Psoas muscle (tissue), 7 donors: ENCODE measurements at regions not wholly inside any gene's neighbourhood (a gene's known extent, or its start where the extent isn't known, plus 50 kb on each side); places are given as distances from the start of the nearest gene placed in this dataset.
"Not testable (repeated sequence)": the region's sequence is repeated elsewhere in the genome, so short reads cannot be mapped to it uniquely, and the experiment has no call there.

ENCODE experiments used
- ATAC-seq, 4 donors: fragments of 200-7000 bp; cut with Tn5 transposase; one replicate each; pipeline ENCODE4 v1.9.1; 2020; ENCODE audit warnings: moderate library complexity in 3 of 4, mild to moderate bottlenecking in 2 of 4
- DNase-seq, 2 donors: peaks; one replicate each; pipeline ENCODE4 v3.0.0-alpha.2; 2020
- H3K27ac ChIP-seq: fragments of 200-600 bp; one replicate; pipeline ENCODE4 v1.8.0; 2022
- H3K27me3 ChIP-seq, 3 donors: fragments of 200-600 bp in 1 of 3; one replicate each; pipeline versions ENCODE4 v1.6.1 to v1.8.0; 2013 to 2022; ENCODE audit warnings: low read length in 2 of 3, mild to moderate bottlenecking in 2 of 3, moderate library complexity in 1 of 3; ENCODE audit not compliant: insufficient read depth in 3 of 3
- H3K36me3 ChIP-seq, 2 donors: fragments of 200-600 bp in 1 of 2; one replicate each; pipeline versions ENCODE4 v1.6.1 to v1.8.0; 2013 to 2022; ENCODE audit warnings: low read depth in 1 of 2, mild to moderate bottlenecking in 1 of 2, moderate library complexity in 1 of 2; ENCODE audit not compliant: insufficient read depth in 1 of 2
- H3K4me1 ChIP-seq: fragments of 200-600 bp; one replicate; pipeline ENCODE4 v1.8.0; 2022
- H3K4me3 ChIP-seq: fragments of 200-600 bp; one replicate; pipeline ENCODE4 v1.8.0; 2022; ENCODE audit warnings: mild to moderate bottlenecking
- H3K9me3 ChIP-seq: fragments of 200-600 bp; one replicate; pipeline ENCODE4 v1.8.0; 2022
- CTCF ChIP-seq: fragments of 200-600 bp; IDR thresholded peaks from one replicate; pipeline ENCODE4 v1.8.0; 2022; ENCODE audit warnings: antibody characterized with exemption
- WGBS, 3 donors: extraction: QIAGEN DNeasy Blood & Tissue Kit; methylation state at CpG; one replicate each; pipeline versions ENCODE4 v1.1.6 to v1.1.7; 2013; 5-methylcytosine and 5-hydroxymethylcytosine counted together
- intact Hi-C, 2 donors: fragments of 100-400 bp; cut with DNase I; formaldehyde crosslinking; loops; one replicate each; pipeline versions ENCODE4 v1.11.0 to v1.14.2; 2022
- donor health status: healthy with polysubstance abuse.
- donor health status: DM: no; HTN: no; CAD: no; lungs with moderate emphysema.
- donor health status: Bipolar disorder and iron deficiency.
- donor health status: healthy.
- donor health status: DM: yes; HTN: yes; CAD: no.
- donor health status: DM: no; HTN: no; CAD: no.
- donor health status: DM: yes; HTN: yes; CAD: no.

GRCh38 chr6:134636186-134636799 lies 313.6 kb downstream of the ALDH8A1 start:
- Histone ChIP-seq H3K9me3 (no peaks in the 10 kb centered on the region), H3K4me3 (no peak overlapping the region), H3K27me3 (no peaks in the 10 kb centered on the region), H3K4me1 (peaks cover 14% of the 10 kb centered on the region), H3K27ac (no peak overlapping the region), H3K36me3 (no peaks in the 10 kb centered on the region)
- DNase-seq (no peak), ATAC-seq (no peak)
- 47 to 70% (median 48%) methylated on average over 7 of the region's 7 CpGs for WGBS, 3 donors
- TF ChIP-seq CTCF: no peak
- intact Hi-C loops: no loop called here

GRCh38 chr6:134634966-134635365 lies 314.9 kb downstream of the ALDH8A1 start:
- 94 to 97% (median 94%) methylated on average over 3 of the region's 3 CpGs for WGBS, 3 donors
- intact Hi-C loops: no loop called here
- no peak for DNase-seq

GRCh38 chr6:134634466-134634865 lies 315.4 kb downstream of the ALDH8A1 start:
- 86 to 88% (median 87%) methylated on average over 3 of the region's 3 CpGs for WGBS, 3 donors
- H3K4me3 ChIP-seq: no peak overlapping the region
- no peaks in the 10 kb centered on the region for H3K9me3 ChIP-seq
- H3K27me3 ChIP-seq: no peaks in the 10 kb centered on the region
- intact Hi-C loops: no loop called here
- ATAC-seq (no peak), DNase-seq (no peak)
- no peak for TF ChIP-seq CTCF
- no peaks in the 10 kb centered on the region for H3K36me3 ChIP-seq
- H3K27ac ChIP-seq: no peak overlapping the region
- H3K4me1 ChIP-seq: no peaks in the 10 kb centered on the region

More at GRCh38 chr6:134634966-134635365, 314.9 kb downstream of the ALDH8A1 start:
- H3K4me1 ChIP-seq: peaks cover 2% of the 10 kb centered on the region
- H3K27me3 ChIP-seq: no peaks in the 10 kb centered on the region
- H3K9me3 ChIP-seq: no peaks in the 10 kb centered on the region
- TF ChIP-seq CTCF: no peak
- no peaks in the 10 kb centered on the region for H3K36me3 ChIP-seq
- no peak overlapping the region for H3K4me3 ChIP-seq
- ATAC-seq: no peak
- H3K27ac ChIP-seq: no peak overlapping the region

GRCh38 chr6:134632982-134633940 lies 315.3 kb upstream of the SGK1 start:
- H3K27me3 ChIP-seq, H3K27ac ChIP-seq, intact Hi-C loops, DNase-seq, H3K36me3 ChIP-seq, H3K9me3 ChIP-seq, H3K4me3 ChIP-seq, ATAC-seq, H3K4me1 ChIP-seq: not testable (repeated sequence)
- WGBS, 3 donors: 91 to 94% (median 93%) methylated on average over 38 to 48 of the region's 48 CpGs

- 93 to 96% (median 93%) methylated on average over 4 of the region's 4 CpGs for WGBS, 3 donors
- no peak overlapping the region for H3K27ac ChIP-seq
- no peaks in the 10 kb centered on the region for H3K9me3 ChIP-seq
- no peak for ATAC-seq
- no peaks in the 10 kb centered on the region for H3K4me1 ChIP-seq
- no peak for TF ChIP-seq CTCF
- intact Hi-C loops: no loop called here
- no peaks in the 10 kb centered on the region for H3K36me3 ChIP-seq
- H3K27me3 ChIP-seq: no peaks in the 10 kb centered on the region
- H3K4me3 ChIP-seq: no peak overlapping the region
- DNase-seq: no peak
Measured at GRCh38 chr6:134632024-134632423, 314.1 kb upstream of the SGK1 start.
